SK-N-SH treated with all-trans-retinoic acid at 6 μM for 48 hours (cell line): ENCODE measurements at regions not wholly inside any gene's neighbourhood (a gene's known extent, or its start where the extent isn't known, plus 50 kb on each side); places are given as distances from the start of the nearest gene placed in this dataset.

Experiments used
- ATAC-seq: fragments of 200-7000 bp; cut with Tn5 transposase; 3 replicates; pipeline ENCODE4 v1.9.1; 2020; ENCODE audit warnings: mild to moderate bottlenecking, moderate library complexity
- ARNTL ChIP-seq: fragments of 450-650 bp; formaldehyde crosslinking; IDR thresholded peaks from 2 replicates; pipeline ENCODE4 v1.5.0; 2020; ENCODE audit warnings: low read depth, mild to moderate bottlenecking, moderate library complexity, borderline replicate concordance
- BACH2 ChIP-seq: fragments of 250-450 bp; sonication (Bioruptor Pico); IDR thresholded peaks from 2 replicates; pipeline ENCODE4 v1.9.0; 2021; ENCODE audit warnings: mild to moderate bottlenecking, borderline replicate concordance
- CSDC2 ChIP-seq: fragments of 250-450 bp; sonication (Bioruptor Pico); IDR thresholded peaks from 2 replicates; pipeline ENCODE4 v1.5.0; 2020; ENCODE audit warnings: mild to moderate bottlenecking, moderate library complexity
- ESRRG ChIP-seq: fragments of 250-450 bp; sonication (Bioruptor Pico); IDR thresholded peaks from 2 replicates; pipeline ENCODE4 v1.6.1; 2021; ENCODE audit warnings: mild to moderate bottlenecking
- GLIS3 ChIP-seq: fragments of 250-450 bp; sonication (Bioruptor Pico); IDR thresholded peaks from 2 replicates; pipeline ENCODE4 v1.5.0; 2020; ENCODE audit warnings: mild to moderate bottlenecking, moderate library complexity
- ISL1 ChIP-seq: fragments of 250-450 bp; sonication (Bioruptor Pico); IDR thresholded peaks from 2 replicates; pipeline ENCODE4 v2.1.2; 2022; ENCODE audit warnings: mild to moderate bottlenecking, moderate library complexity
- OSR1 ChIP-seq: fragments of 250-450 bp; sonication (Bioruptor Pico); IDR thresholded peaks from 2 replicates; pipeline ENCODE4 v1.8.0; 2022; ENCODE audit warnings: moderate library complexity, mild to moderate bottlenecking, inconsistent platforms
- PPARA ChIP-seq: fragments of 250-450 bp; sonication (Bioruptor Pico); IDR thresholded peaks from 2 replicates; pipeline ENCODE4 v1.5.0; 2020; ENCODE audit warnings: mild to moderate bottlenecking, borderline replicate concordance
- SNAI2 ChIP-seq: fragments of 250-450 bp; sonication (Bioruptor Pico); IDR thresholded peaks from 2 replicates; pipeline ENCODE4 v1.5.0; 2020; ENCODE audit warnings: mild to moderate bottlenecking, moderate library complexity
- TOX ChIP-seq: fragments of 250-450 bp; sonication (Bioruptor Pico); IDR thresholded peaks from 2 replicates; pipeline ENCODE4 v1.8.0; 2021; ENCODE audit warnings: mild to moderate bottlenecking, moderate library complexity, borderline replicate concordance
- ZC3H10 ChIP-seq: fragments of 250-450 bp; sonication (Bioruptor Pico); IDR thresholded peaks from 2 replicates; pipeline ENCODE4 v1.5.1; 2021; ENCODE audit warnings: mild to moderate bottlenecking, moderate library complexity
- ZFP3 ChIP-seq: fragments of 250-450 bp; sonication (Bioruptor Pico); IDR thresholded peaks from 2 replicates; pipeline ENCODE4 v1.5.0; 2020; ENCODE audit warnings: mild to moderate bottlenecking, moderate library complexity
- ZFP30 ChIP-seq: fragments of 450-650 bp; formaldehyde crosslinking; IDR thresholded peaks from 2 replicates; pipeline ENCODE4 v1.5.0; 2022; ENCODE audit warnings: mild to moderate bottlenecking, moderate library complexity
- ZNF565 ChIP-seq: fragments of 450-650 bp; formaldehyde crosslinking; conservative IDR thresholded peaks from 2 replicates; pipeline ENCODE4 v1.5.0; 2020; ENCODE audit warnings: low read depth, mild to moderate bottlenecking, moderate library complexity
- ZNF70 ChIP-seq: fragments of 450-650 bp; formaldehyde crosslinking; IDR thresholded peaks from 2 replicates; pipeline ENCODE4 v1.5.0; 2020; ENCODE audit warnings: mild to moderate bottlenecking, moderate library complexity
- ZNF8 ChIP-seq: fragments of 450-650 bp; formaldehyde crosslinking; IDR thresholded peaks from 2 replicates; pipeline ENCODE4 v1.5.0; 2020; ENCODE audit warnings: mild to moderate bottlenecking, moderate library complexity
- TF ChIP-seq, protein P1 (sequence below): fragments of 250-450 bp; sonication (Bioruptor Pico); IDR thresholded peaks from 2 replicates; pipeline ENCODE4 v1.8.0; 2020; ENCODE audit warnings: mild to moderate bottlenecking, moderate library complexity, borderline replicate concordance
- TF ChIP-seq, protein P2 (sequence below): fragments of 250-450 bp; sonication (Bioruptor Pico); IDR thresholded peaks from 2 replicates; pipeline ENCODE4 v1.8.0; 2021; ENCODE audit warnings: low read depth, mild to moderate bottlenecking, moderate library complexity, borderline replicate concordance
- TF ChIP-seq, protein P3 (sequence below): fragments of 250-450 bp; sonication (Bioruptor Pico); IDR thresholded peaks from 2 replicates; pipeline ENCODE4 v1.5.1; 2020; ENCODE audit warnings: low read depth, mild to moderate bottlenecking, moderate library complexity
- TF ChIP-seq, protein P4 (sequence below): fragments of 250-450 bp; sonication (Bioruptor Pico); IDR thresholded peaks from 2 replicates; pipeline ENCODE4 v1.5.1; 2021; ENCODE audit warnings: mild to moderate bottlenecking, moderate library complexity
- TF ChIP-seq, protein P5 (sequence below): fragments of 250-450 bp; sonication (Bioruptor Pico); IDR thresholded peaks from 2 replicates; pipeline ENCODE4 v1.5.0; 2020; ENCODE audit warnings: mild to moderate bottlenecking, moderate library complexity

DNA sequence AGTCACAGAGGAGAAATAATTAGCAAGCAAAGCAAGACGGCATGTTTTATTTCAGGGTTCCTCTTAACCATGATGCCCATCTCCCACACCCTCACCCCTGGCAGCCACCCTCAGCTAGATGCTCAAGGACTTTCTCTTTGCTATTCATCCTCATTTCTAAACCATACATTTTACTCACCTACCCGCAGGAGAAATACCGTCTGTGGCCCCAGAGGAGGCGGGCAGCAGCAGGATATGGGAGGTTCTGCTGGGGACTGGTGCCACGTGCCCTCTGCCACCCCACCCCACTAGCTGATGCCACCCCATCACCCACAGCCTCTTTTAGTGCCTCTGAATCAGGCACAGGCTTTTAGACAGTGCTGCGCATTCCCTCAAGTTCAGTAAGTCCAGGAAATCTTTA lies 168.7 kb upstream of the ITGB1 start:
- no peak for ATAC-seq
- TF ChIP-seq, protein P1, sequence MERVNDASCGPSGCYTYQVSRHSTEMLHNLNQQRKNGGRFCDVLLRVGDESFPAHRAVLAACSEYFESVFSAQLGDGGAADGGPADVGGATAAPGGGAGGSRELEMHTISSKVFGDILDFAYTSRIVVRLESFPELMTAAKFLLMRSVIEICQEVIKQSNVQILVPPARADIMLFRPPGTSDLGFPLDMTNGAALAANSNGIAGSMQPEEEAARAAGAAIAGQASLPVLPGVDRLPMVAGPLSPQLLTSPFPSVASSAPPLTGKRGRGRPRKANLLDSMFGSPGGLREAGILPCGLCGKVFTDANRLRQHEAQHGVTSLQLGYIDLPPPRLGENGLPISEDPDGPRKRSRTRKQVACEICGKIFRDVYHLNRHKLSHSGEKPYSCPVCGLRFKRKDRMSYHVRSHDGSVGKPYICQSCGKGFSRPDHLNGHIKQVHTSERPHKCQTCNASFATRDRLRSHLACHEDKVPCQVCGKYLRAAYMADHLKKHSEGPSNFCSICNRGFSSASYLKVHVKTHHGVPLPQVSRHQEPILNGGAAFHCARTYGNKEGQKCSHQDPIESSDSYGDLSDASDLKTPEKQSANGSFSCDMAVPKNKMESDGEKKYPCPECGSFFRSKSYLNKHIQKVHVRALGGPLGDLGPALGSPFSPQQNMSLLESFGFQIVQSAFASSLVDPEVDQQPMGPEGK (CRISPR knock-in tag), result no peak
- TF ChIP-seq OSR1 (CRISPR knock-in tag), result no peak
- no peak for TF ChIP-seq ZC3H10 (CRISPR knock-in tag)
- no peak for TF ChIP-seq ISL1 (CRISPR knock-in tag)
- TF ChIP-seq, protein P2, sequence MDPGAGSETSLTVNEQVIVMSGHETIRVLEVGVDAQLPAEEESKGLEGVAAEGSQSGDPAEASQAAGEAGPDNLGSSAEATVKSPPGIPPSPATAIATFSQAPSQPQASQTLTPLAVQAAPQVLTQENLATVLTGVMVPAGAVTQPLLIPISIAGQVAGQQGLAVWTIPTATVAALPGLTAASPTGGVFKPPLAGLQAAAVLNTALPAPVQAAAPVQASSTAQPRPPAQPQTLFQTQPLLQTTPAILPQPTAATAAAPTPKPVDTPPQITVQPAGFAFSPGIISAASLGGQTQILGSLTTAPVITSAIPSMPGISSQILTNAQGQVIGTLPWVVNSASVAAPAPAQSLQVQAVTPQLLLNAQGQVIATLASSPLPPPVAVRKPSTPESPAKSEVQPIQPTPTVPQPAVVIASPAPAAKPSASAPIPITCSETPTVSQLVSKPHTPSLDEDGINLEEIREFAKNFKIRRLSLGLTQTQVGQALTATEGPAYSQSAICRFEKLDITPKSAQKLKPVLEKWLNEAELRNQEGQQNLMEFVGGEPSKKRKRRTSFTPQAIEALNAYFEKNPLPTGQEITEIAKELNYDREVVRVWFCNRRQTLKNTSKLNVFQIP, result no peak
- TF ChIP-seq ZNF70 (CRISPR knock-in tag), result no peak
- no peak for TF ChIP-seq CSDC2
- TF ChIP-seq ZNF565 (CRISPR knock-in tag), result no peak
- TF ChIP-seq ZNF8 (CRISPR knock-in tag), result no peak
- TF ChIP-seq ARNTL (CRISPR knock-in tag), result no peak
- TF ChIP-seq, protein P3, sequence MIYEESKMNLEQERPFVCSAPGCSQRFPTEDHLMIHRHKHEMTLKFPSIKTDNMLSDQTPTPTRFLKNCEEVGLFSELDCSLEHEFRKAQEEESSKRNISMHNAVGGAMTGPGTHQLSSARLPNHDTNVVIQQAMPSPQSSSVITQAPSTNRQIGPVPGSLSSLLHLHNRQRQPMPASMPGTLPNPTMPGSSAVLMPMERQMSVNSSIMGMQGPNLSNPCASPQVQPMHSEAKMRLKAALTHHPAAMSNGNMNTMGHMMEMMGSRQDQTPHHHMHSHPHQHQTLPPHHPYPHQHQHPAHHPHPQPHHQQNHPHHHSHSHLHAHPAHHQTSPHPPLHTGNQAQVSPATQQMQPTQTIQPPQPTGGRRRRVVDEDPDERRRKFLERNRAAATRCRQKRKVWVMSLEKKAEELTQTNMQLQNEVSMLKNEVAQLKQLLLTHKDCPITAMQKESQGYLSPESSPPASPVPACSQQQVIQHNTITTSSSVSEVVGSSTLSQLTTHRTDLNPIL (CRISPR knock-in tag), result no peak
- no peak for TF ChIP-seq PPARA (CRISPR knock-in tag)
- no peak for TF ChIP-seq SNAI2 (CRISPR knock-in tag)
- TF ChIP-seq ESRRG (CRISPR knock-in tag), result no peak
- TF ChIP-seq TOX (CRISPR knock-in tag), result no peak
- TF ChIP-seq, protein P4, sequence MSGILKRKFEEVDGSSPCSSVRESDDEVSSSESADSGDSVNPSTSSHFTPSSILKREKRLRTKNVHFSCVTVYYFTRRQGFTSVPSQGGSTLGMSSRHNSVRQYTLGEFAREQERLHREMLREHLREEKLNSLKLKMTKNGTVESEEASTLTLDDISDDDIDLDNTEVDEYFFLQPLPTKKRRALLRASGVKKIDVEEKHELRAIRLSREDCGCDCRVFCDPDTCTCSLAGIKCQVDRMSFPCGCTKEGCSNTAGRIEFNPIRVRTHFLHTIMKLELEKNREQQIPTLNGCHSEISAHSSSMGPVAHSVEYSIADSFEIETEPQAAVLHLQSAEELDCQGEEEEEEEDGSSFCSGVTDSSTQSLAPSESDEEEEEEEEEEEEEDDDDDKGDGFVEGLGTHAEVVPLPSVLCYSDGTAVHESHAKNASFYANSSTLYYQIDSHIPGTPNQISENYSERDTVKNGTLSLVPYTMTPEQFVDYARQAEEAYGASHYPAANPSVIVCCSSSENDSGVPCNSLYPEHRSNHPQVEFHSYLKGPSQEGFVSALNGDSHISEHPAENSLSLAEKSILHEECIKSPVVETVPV, result no peak
- no peak for TF ChIP-seq GLIS3 (CRISPR knock-in tag)
- no peak for TF ChIP-seq ZFP3 (CRISPR knock-in tag)
- no peak for TF ChIP-seq ZFP30 (CRISPR knock-in tag)
- no peak for TF ChIP-seq BACH2 (CRISPR knock-in tag)

DNA sequence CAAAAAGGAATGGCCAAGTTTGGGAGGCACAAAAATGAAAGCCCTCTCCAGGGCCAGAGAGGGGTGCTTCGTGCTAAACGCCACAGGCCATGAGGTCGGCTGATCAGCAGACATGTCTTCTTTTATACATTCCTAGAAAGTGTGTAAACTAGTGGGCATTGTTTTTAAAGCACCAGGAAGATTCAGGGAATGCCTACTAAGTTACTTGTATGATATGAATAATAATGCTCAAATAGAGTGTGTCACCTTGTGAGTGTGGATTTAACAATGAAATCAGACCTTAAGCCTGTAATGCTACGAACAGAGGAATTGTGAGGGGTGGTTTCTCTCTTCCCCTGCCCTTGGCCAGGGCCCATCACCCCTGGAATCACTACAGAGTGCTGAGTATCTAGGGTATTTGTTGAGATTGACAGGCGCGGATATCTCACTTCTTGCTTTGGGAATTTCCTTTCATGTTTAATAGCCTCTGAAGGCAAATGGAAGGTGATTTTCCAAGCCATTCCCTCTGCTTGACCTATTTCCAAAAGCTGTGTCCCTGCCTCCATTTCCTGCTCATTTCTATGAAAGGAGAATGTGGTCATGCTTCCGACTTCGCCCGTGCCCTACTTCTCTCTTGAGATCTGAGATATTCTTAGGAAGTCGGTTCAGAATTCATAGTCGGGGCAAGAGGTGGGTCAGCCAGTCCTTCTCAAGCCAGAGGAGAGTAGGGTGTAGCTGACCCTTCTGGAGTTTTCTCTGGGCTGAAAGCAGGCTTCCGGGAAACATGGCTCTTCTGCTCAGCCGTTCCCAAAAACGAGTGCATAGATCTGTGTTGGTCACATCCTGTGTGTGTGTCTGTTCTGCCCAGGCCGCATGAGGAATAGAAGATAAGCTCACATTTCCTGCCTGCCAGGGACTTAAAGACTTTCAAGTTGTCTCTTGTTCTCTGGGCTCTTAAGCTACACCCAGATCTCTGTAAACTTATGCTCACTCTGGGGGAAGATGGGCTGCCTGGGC lies 167.8 kb upstream of the ITGB1 start:
- TF ChIP-seq SNAI2 (CRISPR knock-in tag), result no peak
- TF ChIP-seq, protein P4, result no peak
- no peak for TF ChIP-seq ZNF565 (CRISPR knock-in tag)
- no peak for TF ChIP-seq ZNF70 (CRISPR knock-in tag)
- no peak for TF ChIP-seq GLIS3 (CRISPR knock-in tag)
- no peak for TF ChIP-seq ZFP30 (CRISPR knock-in tag)
- TF ChIP-seq, protein P2, result no peak
- no peak for TF ChIP-seq OSR1 (CRISPR knock-in tag)
- TF ChIP-seq ZNF8 (CRISPR knock-in tag), result no peak
- TF ChIP-seq ZFP3 (CRISPR knock-in tag), result no peak
- TF ChIP-seq, protein P5, sequence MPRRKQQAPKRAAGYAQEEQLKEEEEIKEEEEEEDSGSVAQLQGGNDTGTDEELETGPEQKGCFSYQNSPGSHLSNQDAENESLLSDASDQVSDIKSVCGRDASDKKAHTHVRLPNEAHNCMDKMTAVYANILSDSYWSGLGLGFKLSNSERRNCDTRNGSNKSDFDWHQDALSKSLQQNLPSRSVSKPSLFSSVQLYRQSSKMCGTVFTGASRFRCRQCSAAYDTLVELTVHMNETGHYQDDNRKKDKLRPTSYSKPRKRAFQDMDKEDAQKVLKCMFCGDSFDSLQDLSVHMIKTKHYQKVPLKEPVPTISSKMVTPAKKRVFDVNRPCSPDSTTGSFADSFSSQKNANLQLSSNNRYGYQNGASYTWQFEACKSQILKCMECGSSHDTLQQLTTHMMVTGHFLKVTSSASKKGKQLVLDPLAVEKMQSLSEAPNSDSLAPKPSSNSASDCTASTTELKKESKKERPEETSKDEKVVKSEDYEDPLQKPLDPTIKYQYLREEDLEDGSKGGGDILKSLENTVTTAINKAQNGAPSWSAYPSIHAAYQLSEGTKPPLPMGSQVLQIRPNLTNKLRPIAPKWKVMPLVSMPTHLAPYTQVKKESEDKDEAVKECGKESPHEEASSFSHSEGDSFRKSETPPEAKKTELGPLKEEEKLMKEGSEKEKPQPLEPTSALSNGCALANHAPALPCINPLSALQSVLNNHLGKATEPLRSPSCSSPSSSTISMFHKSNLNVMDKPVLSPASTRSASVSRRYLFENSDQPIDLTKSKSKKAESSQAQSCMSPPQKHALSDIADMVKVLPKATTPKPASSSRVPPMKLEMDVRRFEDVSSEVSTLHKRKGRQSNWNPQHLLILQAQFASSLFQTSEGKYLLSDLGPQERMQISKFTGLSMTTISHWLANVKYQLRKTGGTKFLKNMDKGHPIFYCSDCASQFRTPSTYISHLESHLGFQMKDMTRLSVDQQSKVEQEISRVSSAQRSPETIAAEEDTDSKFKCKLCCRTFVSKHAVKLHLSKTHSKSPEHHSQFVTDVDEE (CRISPR knock-in tag), result no peak
- no peak for TF ChIP-seq ARNTL (CRISPR knock-in tag)
- TF ChIP-seq CSDC2, result no peak
- ATAC-seq, result no peak
